GM12874 (cell line): ENCODE measurements at regions not wholly inside any gene's neighbourhood (a gene's known extent, or its start where the extent isn't known, plus 50 kb on each side); places are given as distances from the start of the nearest gene placed in this dataset.

Source experiments
- CTCF ChIP-seq: IDR thresholded peaks from 2 replicates; pipeline ENCODE4 v1.5.1; 2011; ENCODE audit warnings: low read depth, mild to moderate bottlenecking, control low read depth, low read length, moderate library complexity; ENCODE audit not compliant: insufficient read depth

GRCh38 chr9:89755821-89756220, 151.0 kb downstream of the GADD45G start:
- TF ChIP-seq CTCF = no peak

- TF ChIP-seq CTCF = no peak
Measured at GRCh38 chr9:89756891-89757537, 152.2 kb downstream of the GADD45G start.

- TF ChIP-seq CTCF = no peak
Measured at GRCh38 chr9:89757776-89758528, 153.1 kb downstream of the GADD45G start.

- TF ChIP-seq CTCF = no peak
Measured at GRCh38 chr9:89759572-89759971, 154.8 kb downstream of the GADD45G start.

- TF ChIP-seq CTCF = no peak
Measured at GRCh38 chr9:89760123-89760522, 155.3 kb downstream of the GADD45G start.

GRCh38 chr9:89764217-89764616, 159.4 kb downstream of the GADD45G start:
- TF ChIP-seq CTCF = no peak

- no peak for TF ChIP-seq CTCF
Measured at GRCh38 chr9:89765211-89765946, 160.6 kb downstream of the GADD45G start.
